GM23338 (cell line): ENCODE measurements at regions not wholly inside any gene's neighbourhood (a gene's known extent, or its start where the extent isn't known, plus 50 kb on each side); places are given as distances from the start of the nearest gene placed in this dataset.

Source experiments
- ATAC-seq: fragments of 200-7000 bp; cut with Tn5 transposase; 3 replicates; pipeline ENCODE4 v1.9.1; 2020
- DNase-seq: peaks from one replicate; pipeline ENCODE4 v3.0.0-alpha.2; 2015; ENCODE audit warnings: low spot score
- H2AFZ ChIP-seq: fragments of 200-600 bp; sonication (generic); 2 replicates; pipeline ENCODE4 v1.8.0; 2016; ENCODE audit warnings: antibody characterized with exemption, mild to moderate bottlenecking, moderate library complexity
- H3F3A ChIP-seq: fragments of 200-600 bp; sonication (generic); replicated peaks from 2 replicates; pipeline ENCODE4 v1.8.0; 2017; ENCODE audit warnings: antibody characterized with exemption, mixed run types, low read depth
- H3K27ac ChIP-seq: fragments of 200-600 bp; sonication (generic); 2 replicates; pipeline ENCODE4 v1.6.1; 2016; ENCODE audit warnings: low read depth
- H3K27me3 ChIP-seq: fragments of 200-600 bp; sonication (generic); 2 replicates; pipeline ENCODE4 v1.8.0; 2016; ENCODE audit warnings: mild to moderate bottlenecking, mixed run types, moderate library complexity; ENCODE audit not compliant: insufficient read depth
- H3K36me3 ChIP-seq: fragments of 200-600 bp; sonication (generic); 2 replicates; pipeline ENCODE4 v1.8.0; 2016; ENCODE audit warnings: mild to moderate bottlenecking; ENCODE audit not compliant: insufficient read depth
- H3K4me1 ChIP-seq: fragments of 200-600 bp; sonication (generic); 2 replicates; pipeline ENCODE4 v1.8.0; 2016; ENCODE audit warnings: mild to moderate bottlenecking, moderate library complexity; ENCODE audit not compliant: insufficient read depth
- H3K4me2 ChIP-seq: fragments of 200-600 bp; sonication (generic); 2 replicates; pipeline ENCODE4 v1.7.1; 2017; ENCODE audit warnings: mixed run types
- H3K4me3 ChIP-seq: fragments of 200-600 bp; sonication (generic); 2 replicates; pipeline ENCODE4 v1.6.1; 2016; ENCODE audit warnings: mixed run types
- H3K79me2 ChIP-seq: fragments of 200-600 bp; sonication (generic); replicated peaks from 2 replicates; pipeline ENCODE4 v1.8.0; 2017; ENCODE audit warnings: mild to moderate bottlenecking; ENCODE audit not compliant: insufficient read depth
- H3K9me2 ChIP-seq: fragments of 200-600 bp; sonication (generic); 2 replicates; pipeline ENCODE4 v1.8.0; 2017; ENCODE audit not compliant: insufficient read depth
- H4K20me1 ChIP-seq: fragments of 200-600 bp; sonication (generic); replicated peaks from 2 replicates; pipeline ENCODE4 v1.8.0; 2017; ENCODE audit warnings: mild to moderate bottlenecking; ENCODE audit not compliant: insufficient read depth
- H3K27ac Mint-ChIP-seq: 2 replicates; pipeline ENCODE4 v1.8.0; 2020; ENCODE audit warnings: inconsistent platforms, mild to moderate bottlenecking, moderate library complexity, mixed read lengths
- H3K27me3 Mint-ChIP-seq: 3 replicates; pipeline ENCODE4 v1.8.0; 2022; ENCODE audit warnings: low read depth, mild to moderate bottlenecking, moderate library complexity, mixed read lengths, inconsistent platforms; ENCODE audit not compliant: insufficient read depth, poor library complexity
- H3K36me3 Mint-ChIP-seq: 3 replicates; pipeline ENCODE4 v1.8.0; 2021; ENCODE audit warnings: low read depth, mild to moderate bottlenecking, inconsistent platforms, moderate library complexity, mixed read lengths
- H3K4me1 Mint-ChIP-seq: 3 replicates; pipeline ENCODE4 v1.8.0; 2020; ENCODE audit warnings: mild to moderate bottlenecking, inconsistent platforms, mixed read lengths
- H3K4me3 Mint-ChIP-seq: 3 replicates; pipeline ENCODE4 v1.8.0; 2021; ENCODE audit warnings: moderate library complexity, mild to moderate bottlenecking, inconsistent platforms, mixed read lengths
- H3K9me3 Mint-ChIP-seq: 3 replicates; pipeline ENCODE4 v1.8.0; 2020; ENCODE audit warnings: moderate library complexity, mild to moderate bottlenecking, inconsistent platforms, mixed read lengths
- CREB1 ChIP-seq: fragments of 250-450 bp; sonication (Bioruptor Pico); IDR thresholded peaks from 2 replicates; pipeline ENCODE4 v1.5.0; 2020; ENCODE audit warnings: low read depth, mild to moderate bottlenecking, moderate library complexity
- EZH2 ChIP-seq: fragments of 200-600 bp; sonication (generic); IDR thresholded peaks from one replicate; pipeline ENCODE4 v1.8.0; 2017; ENCODE audit warnings: antibody characterized with exemption, mild to moderate bottlenecking, low read depth; ENCODE audit not compliant: unreplicated experiment
- EZH2phosphoT487 ChIP-seq: fragments of 200-600 bp; sonication (generic); IDR thresholded peaks from one replicate; pipeline ENCODE4 v1.8.1; 2018; ENCODE audit warnings: antibody characterized with exemption; ENCODE audit not compliant: unreplicated experiment
- JUNB ChIP-seq: IDR thresholded peaks from one replicate; pipeline ENCODE4 v1.6.1; 2016; ENCODE audit warnings: antibody characterized with exemption; ENCODE audit not compliant: unreplicated experiment
- NANOG ChIP-seq: IDR thresholded peaks from 2 replicates; pipeline ENCODE4 v1.6.1; 2016; ENCODE audit warnings: antibody characterized with exemption, borderline replicate concordance
- POLR2AphosphoS5 ChIP-seq: IDR thresholded peaks from 2 replicates; pipeline ENCODE4 v1.6.1; 2016; ENCODE audit warnings: antibody characterized with exemption, low read depth
- REST ChIP-seq: IDR thresholded peaks from one replicate; pipeline ENCODE4 v1.6.1; 2018; ENCODE audit warnings: antibody characterized with exemption; ENCODE audit not compliant: unreplicated experiment
- STAT1 ChIP-seq: IDR thresholded peaks from one replicate; pipeline ENCODE4 v1.6.1; 2016; ENCODE audit warnings: antibody characterized with exemption; ENCODE audit not compliant: unreplicated experiment
- ZNF114 ChIP-seq: fragments of 250-450 bp; sonication (Bioruptor Pico); IDR thresholded peaks from 2 replicates; pipeline ENCODE4 v1.5.0; 2020; ENCODE audit warnings: mild to moderate bottlenecking, moderate library complexity
- ZNF331 ChIP-seq: fragments of 250-450 bp; sonication (Bioruptor Pico); IDR thresholded peaks from 2 replicates; pipeline ENCODE4 v1.5.0; 2020; ENCODE audit warnings: low read depth, mild to moderate bottlenecking, moderate library complexity
- TF ChIP-seq, protein P1 (sequence below), 2 experiments: fragments of 200-600 bp in 1 of 2; sonication (generic) in 1 of 2; conservative IDR thresholded peaks; 2 replicates each; pipeline versions ENCODE4 v1.5.1 to v1.6.1; 2016 to 2017; ENCODE audit warnings: antibody characterized with exemption in 2 of 2, low read depth in 2 of 2, mild to moderate bottlenecking in 2 of 2, moderate library complexity in 1 of 2
- TF ChIP-seq, protein P2 (sequence below): IDR thresholded peaks from 2 replicates; pipeline ENCODE4 v1.6.1; 2016; ENCODE audit warnings: antibody characterized with exemption
- TF ChIP-seq, protein P3 (sequence below): fragments of 250-450 bp; sonication (Bioruptor Pico); IDR thresholded peaks from 2 replicates; pipeline ENCODE4 v1.5.0; 2020; ENCODE audit warnings: mild to moderate bottlenecking, moderate library complexity

- H3K27ac Mint-ChIP-seq, result no peak overlapping the region
- Histone ChIP-seq H3K9me2 (no peaks in the 10 kb centered on the region), H3K27ac (no peak overlapping the region), H4K20me1 (no peaks in the 10 kb centered on the region), H3K36me3 (no peaks in the 10 kb centered on the region), H3K4me3 (no peak overlapping the region), H3F3A (no peaks in the 10 kb centered on the region), H3K4me1 (no peaks in the 10 kb centered on the region), H3K27me3 (no peaks in the 10 kb centered on the region), H3K79me2 (no peaks in the 10 kb centered on the region), H3K4me2 (no peak overlapping the region), H2AFZ (no peak overlapping the region)
- no peaks in the 10 kb centered on the region for H3K27me3 Mint-ChIP-seq
- H3K4me3 Mint-ChIP-seq, result no peak overlapping the region
- no peak for ATAC-seq
- no peaks in the 10 kb centered on the region; the same call in 2 of the 3 replicates for H3K9me3 Mint-ChIP-seq
- TF ChIP-seq, protein P1, sequence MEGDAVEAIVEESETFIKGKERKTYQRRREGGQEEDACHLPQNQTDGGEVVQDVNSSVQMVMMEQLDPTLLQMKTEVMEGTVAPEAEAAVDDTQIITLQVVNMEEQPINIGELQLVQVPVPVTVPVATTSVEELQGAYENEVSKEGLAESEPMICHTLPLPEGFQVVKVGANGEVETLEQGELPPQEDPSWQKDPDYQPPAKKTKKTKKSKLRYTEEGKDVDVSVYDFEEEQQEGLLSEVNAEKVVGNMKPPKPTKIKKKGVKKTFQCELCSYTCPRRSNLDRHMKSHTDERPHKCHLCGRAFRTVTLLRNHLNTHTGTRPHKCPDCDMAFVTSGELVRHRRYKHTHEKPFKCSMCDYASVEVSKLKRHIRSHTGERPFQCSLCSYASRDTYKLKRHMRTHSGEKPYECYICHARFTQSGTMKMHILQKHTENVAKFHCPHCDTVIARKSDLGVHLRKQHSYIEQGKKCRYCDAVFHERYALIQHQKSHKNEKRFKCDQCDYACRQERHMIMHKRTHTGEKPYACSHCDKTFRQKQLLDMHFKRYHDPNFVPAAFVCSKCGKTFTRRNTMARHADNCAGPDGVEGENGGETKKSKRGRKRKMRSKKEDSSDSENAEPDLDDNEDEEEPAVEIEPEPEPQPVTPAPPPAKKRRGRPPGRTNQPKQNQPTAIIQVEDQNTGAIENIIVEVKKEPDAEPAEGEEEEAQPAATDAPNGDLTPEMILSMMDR (conservative IDR thresholded peaks at IDR 0.05; ENCODE audit: low read depth in 2 of 2), result no peak
- TF ChIP-seq NANOG, result no peak
- TF ChIP-seq JUNB, result no peak
- TF ChIP-seq REST, result no peak
- no peak for TF ChIP-seq ZNF331 (CRISPR knock-in tag)
- TF ChIP-seq POLR2AphosphoS5, result no peak
- no peak for TF ChIP-seq STAT1
- TF ChIP-seq, protein P2, sequence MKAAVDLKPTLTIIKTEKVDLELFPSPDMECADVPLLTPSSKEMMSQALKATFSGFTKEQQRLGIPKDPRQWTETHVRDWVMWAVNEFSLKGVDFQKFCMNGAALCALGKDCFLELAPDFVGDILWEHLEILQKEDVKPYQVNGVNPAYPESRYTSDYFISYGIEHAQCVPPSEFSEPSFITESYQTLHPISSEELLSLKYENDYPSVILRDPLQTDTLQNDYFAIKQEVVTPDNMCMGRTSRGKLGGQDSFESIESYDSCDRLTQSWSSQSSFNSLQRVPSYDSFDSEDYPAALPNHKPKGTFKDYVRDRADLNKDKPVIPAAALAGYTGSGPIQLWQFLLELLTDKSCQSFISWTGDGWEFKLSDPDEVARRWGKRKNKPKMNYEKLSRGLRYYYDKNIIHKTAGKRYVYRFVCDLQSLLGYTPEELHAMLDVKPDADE, result no peak
- no peak for TF ChIP-seq EZH2phosphoT487
- TF ChIP-seq EZH2, result no peak
- TF ChIP-seq CREB1 (CRISPR knock-in tag), result no peak
- no peak for TF ChIP-seq ZNF114 (CRISPR knock-in tag)
- TF ChIP-seq, protein P3, sequence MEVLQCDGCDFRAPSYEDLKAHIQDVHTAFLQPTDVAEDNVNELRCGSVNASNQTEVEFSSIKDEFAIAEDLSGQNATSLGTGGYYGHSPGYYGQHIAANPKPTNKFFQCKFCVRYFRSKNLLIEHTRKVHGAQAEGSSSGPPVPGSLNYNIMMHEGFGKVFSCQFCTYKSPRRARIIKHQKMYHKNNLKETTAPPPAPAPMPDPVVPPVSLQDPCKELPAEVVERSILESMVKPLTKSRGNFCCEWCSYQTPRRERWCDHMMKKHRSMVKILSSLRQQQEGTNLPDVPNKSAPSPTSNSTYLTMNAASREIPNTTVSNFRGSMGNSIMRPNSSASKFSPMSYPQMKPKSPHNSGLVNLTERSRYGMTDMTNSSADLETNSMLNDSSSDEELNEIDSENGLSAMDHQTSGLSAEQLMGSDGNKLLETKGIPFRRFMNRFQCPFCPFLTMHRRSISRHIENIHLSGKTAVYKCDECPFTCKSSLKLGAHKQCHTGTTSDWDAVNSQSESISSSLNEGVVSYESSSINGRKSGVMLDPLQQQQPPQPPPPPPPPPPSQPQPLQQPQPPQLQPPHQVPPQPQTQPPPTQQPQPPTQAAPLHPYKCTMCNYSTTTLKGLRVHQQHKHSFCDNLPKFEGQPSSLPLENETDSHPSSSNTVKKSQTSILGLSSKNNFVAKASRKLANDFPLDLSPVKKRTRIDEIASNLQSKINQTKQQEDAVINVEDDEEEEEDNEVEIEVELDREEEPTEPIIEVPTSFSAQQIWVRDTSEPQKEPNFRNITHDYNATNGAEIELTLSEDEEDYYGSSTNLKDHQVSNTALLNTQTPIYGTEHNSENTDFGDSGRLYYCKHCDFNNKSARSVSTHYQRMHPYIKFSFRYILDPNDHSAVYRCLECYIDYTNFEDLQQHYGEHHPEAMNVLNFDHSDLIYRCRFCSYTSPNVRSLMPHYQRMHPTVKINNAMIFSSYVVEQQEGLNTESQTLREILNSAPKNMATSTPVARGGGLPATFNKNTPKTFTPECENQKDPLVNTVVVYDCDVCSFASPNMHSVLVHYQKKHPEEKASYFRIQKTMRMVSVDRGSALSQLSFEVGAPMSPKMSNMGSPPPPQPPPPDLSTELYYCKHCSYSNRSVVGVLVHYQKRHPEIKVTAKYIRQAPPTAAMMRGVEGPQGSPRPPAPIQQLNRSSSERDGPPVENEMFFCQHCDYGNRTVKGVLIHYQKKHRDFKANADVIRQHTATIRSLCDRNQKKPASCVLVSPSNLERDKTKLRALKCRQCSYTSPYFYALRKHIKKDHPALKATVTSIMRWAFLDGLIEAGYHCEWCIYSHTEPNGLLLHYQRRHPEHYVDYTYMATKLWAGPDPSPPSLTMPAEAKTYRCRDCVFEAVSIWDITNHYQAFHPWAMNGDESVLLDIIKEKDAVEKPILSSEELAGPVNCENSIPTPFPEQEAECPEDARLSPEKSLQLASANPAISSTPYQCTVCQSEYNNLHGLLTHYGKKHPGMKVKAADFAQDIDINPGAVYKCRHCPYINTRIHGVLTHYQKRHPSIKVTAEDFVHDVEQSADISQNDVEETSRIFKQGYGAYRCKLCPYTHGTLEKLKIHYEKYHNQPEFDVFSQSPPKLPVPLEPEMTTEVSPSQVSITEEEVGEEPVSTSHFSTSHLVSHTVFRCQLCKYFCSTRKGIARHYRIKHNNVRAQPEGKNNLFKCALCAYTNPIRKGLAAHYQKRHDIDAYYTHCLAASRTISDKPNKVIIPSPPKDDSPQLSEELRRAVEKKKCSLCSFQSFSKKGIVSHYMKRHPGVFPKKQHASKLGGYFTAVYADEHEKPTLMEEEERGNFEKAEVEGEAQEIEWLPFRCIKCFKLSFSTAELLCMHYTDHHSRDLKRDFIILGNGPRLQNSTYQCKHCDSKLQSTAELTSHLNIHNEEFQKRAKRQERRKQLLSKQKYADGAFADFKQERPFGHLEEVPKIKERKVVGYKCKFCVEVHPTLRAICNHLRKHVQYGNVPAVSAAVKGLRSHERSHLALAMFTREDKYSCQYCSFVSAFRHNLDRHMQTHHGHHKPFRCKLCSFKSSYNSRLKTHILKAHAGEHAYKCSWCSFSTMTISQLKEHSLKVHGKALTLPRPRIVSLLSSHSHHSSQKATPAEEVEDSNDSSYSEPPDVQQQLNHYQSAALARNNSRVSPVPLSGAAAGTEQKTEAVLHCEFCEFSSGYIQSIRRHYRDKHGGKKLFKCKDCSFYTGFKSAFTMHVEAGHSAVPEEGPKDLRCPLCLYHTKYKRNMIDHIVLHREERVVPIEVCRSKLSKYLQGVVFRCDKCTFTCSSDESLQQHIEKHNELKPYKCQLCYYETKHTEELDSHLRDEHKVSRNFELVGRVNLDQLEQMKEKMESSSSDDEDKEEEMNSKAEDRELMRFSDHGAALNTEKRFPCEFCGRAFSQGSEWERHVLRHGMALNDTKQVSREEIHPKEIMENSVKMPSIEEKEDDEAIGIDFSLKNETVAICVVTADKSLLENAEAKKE, result no peak
- no peak for DNase-seq
- no peaks in the 10 kb centered on the region for H3K4me1 Mint-ChIP-seq
- H3K36me3 Mint-ChIP-seq, result no peaks in the 10 kb centered on the region
Measured at GRCh38 chrX:7262551-7262950, 114.6 kb upstream of the PUDP start.
